ENCODE measurements at regions not wholly inside any gene's neighbourhood (a gene's known extent, or its start where the extent isn't known, plus 50 kb on each side); places are given as distances from the start of the nearest gene placed in this dataset.
"Not testable (repeated sequence)": the region's sequence is repeated elsewhere in the genome, so short reads cannot be mapped to it uniquely, and the experiment has no call there.

DNA sequence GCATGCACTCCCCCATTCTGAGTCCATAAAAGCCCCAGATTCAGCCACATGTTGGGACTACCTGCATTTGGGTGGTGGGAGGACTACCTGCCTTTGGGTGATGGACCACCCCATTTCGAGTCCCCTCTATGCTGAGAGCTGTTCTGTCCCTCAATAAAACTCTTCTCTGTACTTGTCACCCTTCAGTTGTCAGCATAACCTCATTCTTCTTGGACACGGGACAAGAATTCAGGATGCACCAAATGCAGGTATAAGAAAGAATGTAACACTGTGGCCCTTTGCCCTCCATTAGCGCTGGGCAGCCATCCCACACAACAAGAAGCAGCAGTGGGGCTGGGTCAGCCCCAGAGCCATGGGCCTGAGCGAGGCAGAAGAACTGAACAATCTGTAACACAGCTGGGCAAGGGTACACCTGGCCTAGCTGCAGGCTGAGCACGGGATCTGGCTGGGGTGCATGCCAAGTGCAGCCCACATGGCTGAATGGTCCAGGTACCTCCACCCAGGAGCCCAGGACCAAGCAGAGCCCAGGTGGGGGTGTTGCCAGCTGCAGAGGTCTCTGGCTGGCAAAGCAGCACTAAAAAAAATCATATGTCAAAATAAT is 1344.3 kb upstream of the LRRTM3 start:
- no peak for DNase-seq

GRCh38 chr10:65602182-65602865 is 1323.5 kb upstream of the LRRTM3 start:
- DNase-seq = no peak

DNA sequence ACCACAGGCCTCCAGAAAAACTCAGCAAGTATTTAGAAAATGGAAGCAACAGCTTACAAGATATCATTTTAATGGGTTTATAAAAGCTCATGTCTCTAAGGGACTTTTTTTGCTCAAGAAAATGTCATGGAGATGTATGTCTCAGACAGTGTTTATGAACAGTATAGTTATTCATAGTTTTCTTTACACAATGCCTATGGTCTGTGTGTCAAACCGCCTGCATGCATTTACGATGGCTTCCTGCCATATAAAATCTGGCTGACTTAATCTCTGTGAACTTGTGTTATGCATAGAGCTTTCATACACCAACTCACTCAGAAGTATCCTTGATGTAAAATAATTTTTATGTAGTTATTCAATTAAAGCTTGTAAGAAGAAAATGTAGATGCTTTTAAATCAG is 1314.2 kb upstream of the LRRTM3 start:
- DNase-seq = no peak

- no peak for DNase-seq
Observed at GRCh38 chr10:65614956-65615565, 1310.8 kb upstream of the LRRTM3 start.

- DNase-seq = no peak
Observed at GRCh38 chr10:65618126-65618525, 1307.7 kb upstream of the LRRTM3 start.

DNA sequence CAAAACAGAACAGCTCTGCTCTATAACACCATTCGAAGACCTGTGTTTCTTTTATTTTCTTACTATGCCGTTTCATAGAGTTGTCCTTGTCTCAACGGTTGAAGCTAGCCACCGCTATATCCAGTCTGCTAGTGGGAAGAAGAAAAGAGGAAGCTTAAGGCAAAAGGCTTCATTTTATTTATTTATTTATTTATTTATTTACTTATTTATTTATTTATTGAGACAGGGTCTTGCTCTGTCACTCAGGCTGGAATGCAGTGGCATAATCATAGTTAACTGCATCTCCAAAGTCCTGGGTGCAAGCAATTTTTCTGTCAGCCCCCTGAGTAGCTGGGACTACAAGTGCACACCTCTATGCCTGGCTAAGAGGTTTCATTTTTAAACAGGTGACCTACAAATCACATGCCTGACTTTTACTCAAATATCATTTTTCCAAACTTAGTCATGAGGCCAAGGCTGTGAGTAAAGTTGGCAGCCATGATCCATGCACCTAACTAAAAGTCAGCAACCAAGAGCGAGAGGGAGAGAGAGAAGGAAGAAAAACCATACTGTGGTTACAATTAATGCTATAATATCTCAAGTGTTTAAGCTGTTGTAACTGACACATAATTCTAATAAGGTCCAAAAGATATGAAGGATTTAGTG is 1305.3 kb upstream of the LRRTM3 start:
- no peak for DNase-seq

- no peak for DNase-seq
Observed at GRCh38 chr10:65622608-65623007, 1303.2 kb upstream of the LRRTM3 start.

DNA sequence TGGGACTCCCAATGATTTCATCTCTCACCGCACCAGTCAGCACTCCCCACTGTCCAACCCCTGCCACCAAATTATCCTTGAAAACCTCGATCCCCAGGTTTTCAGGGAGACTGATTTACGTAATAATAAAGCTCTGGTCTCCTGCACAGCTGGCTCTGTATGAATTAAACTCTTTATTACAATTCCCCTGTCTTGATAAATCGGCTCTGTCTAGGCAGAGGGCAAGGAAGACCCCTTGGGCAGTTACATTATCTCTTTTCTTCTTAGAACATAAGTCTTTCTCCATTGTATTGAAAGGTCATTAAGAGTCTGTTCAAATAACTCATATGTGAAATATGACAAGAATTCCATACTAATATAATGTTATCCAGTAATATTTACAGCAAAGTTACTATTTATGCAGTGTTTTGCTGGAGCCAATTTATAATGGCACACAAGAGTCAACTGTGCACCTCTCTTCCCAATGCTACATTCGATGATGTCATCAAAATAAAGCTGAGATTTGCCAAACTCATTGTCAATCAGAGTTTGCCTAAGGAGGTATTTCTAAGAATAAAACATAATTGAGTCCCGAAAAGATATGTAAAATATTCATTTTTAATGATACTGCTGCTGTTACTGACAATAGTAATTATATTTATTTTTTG is 1297.2 kb upstream of the LRRTM3 start:
- DNase-seq = no peak

DNA sequence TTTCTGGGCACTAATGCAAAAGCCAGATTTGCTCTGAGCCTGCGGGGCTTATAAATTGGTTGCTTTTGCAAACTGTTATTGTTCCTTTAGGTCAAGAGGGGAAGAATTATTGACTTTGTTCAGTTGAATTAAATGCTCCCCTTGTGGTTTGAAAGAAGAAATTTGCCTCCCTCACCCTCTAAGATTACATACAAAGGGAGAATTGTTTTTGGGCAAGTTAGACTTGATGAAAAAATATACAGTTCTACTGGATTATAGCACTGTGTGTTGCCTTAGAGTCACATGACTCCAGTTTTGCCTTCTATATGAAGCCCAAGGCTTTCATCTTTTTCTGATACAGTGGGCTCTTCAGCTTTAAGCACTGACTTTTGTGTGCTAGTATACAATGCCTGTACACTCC is 1265.8 kb upstream of the LRRTM3 start:
- no peak for DNase-seq

- no peak for DNase-seq
Observed at GRCh38 chr10:65670087-65670486, 1255.7 kb upstream of the LRRTM3 start.

DNA sequence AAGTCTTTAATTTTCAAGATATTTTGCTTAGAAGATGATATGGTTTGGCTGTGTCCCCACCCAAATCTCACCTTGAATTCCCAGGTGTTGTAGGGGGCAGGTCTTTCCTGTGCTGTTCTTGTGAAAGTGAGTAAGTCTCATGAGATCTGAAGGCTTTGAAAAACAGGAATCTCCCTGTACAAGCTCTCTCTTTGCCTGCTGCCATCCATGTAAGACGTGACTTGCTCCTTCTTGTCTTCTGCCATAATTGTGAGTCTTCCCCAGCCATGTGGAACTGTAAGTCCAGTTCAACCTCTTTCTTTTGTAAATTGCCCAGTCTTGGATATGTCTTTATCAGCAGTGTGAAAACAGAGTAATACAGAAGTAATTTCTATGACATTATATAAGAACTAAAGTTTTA is 1255.2 kb upstream of the LRRTM3 start:
- not testable (repeated sequence) for DNase-seq

GRCh38 chr10:65675236-65675635 is 1250.6 kb upstream of the LRRTM3 start:
- DNase-seq = no peak

DNA sequence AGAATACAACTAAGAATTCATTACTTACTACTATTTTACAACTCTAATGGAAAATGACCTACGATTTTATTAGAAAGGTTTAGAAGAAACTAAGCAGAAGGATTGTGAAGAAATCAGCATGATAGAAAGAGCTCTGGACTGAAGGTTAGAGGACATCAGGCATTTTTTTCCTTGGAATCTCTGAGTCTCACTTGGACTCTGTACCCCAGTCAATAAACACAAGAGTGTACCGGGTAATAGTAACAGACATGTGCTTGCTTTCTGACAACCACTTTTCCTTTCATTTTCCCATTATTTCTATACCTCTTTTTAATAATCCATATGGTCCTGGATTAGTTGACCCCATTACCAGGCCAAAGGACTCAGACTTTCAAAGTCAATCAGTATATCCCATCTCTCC is 1240.9 kb upstream of the LRRTM3 start:
- DNase-seq = no peak

GRCh38 chr10:65701168-65701776 is 1224.6 kb upstream of the LRRTM3 start:
- no peak for DNase-seq

GRCh38 chr10:65708057-65708456 is 1217.8 kb upstream of the LRRTM3 start:
- DNase-seq = no peak

DNA sequence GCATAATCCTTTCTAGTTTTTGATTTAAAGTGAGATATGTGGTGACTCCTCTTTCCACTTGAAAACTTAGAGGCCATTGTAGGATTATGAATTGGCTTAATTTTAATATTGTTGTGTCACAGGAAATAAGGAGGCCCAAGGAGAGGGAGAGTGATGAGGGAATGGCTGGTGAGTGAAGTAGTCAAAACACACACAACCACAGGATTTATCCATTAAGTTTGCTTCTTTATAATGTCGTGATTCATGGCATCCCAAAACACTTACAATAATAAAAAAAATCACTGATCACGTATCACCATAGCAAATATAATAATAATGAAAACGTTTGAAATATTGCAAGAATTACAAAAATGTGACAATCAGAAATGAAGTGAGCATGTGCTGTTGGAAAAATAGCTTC is 1215.5 kb upstream of the LRRTM3 start:
- DNase-seq = no peak

DNA sequence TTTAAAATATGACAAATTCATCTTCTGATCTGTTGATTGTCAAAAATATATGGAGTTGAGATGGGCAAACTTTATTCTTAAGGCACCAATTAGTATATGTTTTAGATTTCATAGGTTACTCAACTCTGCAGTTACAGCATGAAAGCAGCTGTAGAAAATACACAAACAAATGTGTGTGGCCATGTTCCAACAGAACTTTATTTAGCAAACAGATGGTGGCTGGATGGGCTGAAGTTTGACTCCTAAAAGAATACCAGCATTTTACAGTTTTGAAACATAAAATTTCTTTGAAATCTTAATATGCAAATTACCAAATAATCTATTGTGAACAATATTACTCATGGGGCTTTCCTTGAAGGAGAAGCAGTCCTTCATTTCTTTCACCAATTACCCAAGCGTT is 1206.0 kb upstream of the LRRTM3 start:
- DNase-seq = no peak

DNA sequence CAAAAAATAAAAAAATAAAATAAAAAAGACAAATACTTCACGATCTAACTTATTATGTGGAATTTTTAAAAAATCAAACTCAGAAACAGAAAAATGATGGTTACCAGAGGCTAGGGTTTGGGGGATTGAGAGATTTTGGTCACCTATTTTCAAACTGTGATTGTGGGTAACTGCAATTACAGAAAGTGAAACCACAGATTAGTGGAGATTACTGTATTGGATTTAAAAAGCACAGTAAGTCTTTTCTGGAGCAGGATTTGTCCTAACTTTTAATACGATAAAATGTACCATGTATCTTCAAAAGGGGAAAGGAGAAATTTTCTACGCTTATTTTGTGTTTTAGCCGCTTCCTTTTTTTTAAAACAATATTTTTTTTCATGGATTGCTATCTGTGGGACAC is 1204.9 kb upstream of the LRRTM3 start:
- no peak for DNase-seq

- peak; percentile 2 for DNase-seq
Observed at GRCh38 chr10:65723525-65723924, 1202.3 kb upstream of the LRRTM3 start.

DNA sequence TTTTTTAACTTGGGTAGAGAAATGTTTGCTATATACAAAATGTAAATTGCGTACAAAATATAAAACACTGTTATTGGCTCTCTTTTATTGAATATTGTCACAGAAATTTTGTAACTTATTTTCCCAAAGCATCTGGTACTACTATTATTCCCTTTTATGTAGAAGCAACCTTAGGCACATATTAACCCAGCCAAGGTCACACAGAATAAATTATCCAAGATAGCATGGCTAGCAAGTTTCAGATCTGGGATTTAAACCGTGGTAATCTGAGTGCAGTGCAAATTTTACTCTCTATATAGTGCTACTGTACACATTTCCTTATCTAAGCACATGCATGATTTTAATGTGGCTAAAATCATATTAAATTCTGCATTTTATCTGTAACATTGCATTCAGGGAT is 1190.5 kb upstream of the LRRTM3 start:
- DNase-seq = no peak

- DNase-seq = no peak
Observed at GRCh38 chr10:65742906-65743305, 1182.9 kb upstream of the LRRTM3 start.

DNA sequence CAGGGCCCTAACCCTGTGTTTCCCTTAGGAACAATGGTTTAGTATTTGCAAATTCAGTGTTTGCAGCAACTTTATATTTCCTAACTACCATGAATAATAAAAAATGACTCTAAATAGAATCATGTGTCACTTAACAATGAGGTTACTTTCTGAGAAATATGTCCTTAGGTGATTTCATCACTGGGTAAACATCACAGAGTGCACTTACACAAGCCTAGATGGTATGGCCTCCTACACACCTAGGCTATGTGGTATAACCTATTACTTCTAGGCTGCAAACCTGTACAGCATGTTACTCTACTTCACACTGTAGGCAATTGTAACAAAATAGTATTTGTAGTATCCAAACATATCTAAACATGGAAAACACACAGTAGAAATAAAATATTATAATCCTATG is 1174.6 kb upstream of the LRRTM3 start:
- no peak for DNase-seq

- DNase-seq = no peak
Observed at GRCh38 chr10:65751896-65752295, 1173.9 kb upstream of the LRRTM3 start.

Measured in GDM1 (cell line).